HPDE6-E6E7 (cell line): ENCODE measurements at regions not wholly inside any gene's neighbourhood (a gene's known extent, or its start where the extent isn't known, plus 50 kb on each side); places are given as distances from the start of the nearest gene placed in this dataset.
"Not testable (repeated sequence)": the region's sequence is repeated elsewhere in the genome, so short reads cannot be mapped to it uniquely, and the experiment has no call there.

Source experiments
- DNase-seq: peaks from one replicate; pipeline ENCODE4 v3.0.0; 2011; ENCODE audit warnings: missing footprints; ENCODE audit errors: extremely low spot score

DNA sequence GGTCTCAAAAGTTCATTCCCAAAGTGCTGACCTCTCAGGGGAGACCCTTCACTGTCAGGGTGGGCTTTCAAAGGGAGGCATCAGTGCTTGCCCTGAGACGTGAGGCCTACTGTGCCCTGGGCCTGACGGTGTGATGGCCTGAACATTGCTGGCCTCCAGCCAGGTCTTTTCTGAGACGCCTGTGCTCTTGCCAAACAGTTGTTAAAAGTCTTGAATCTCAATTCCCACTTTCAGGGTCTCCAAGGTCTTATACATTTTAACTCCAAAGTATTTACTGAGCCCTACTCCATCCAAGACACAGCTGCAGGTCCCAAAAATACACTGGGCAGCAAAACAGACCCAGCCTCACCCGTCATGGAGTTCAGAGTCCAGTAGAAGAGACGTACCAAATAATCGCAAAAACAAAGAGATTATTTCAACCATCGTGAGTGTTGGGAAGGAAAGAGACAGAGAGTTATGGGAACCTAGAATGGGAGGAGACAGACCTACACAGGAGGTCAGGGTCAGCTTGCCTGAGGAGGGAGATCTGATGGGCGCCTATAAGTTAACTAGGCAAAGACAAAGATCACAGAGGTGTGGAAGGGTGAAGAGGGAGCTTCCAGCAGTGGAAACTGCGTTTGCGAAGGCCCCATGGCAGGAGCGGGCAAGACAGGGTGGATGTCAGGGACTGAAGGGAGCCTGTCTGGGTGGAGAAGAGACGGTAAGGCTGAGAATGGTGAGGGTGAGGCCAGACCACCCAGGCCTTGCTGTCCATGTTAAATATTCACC lies 446.3 kb downstream of the PREX1 start:
- DNase-seq: no peak

GRCh38 chr20:48380661-48381060 lies 447.1 kb downstream of the PREX1 start:
- no peak for DNase-seq

DNA sequence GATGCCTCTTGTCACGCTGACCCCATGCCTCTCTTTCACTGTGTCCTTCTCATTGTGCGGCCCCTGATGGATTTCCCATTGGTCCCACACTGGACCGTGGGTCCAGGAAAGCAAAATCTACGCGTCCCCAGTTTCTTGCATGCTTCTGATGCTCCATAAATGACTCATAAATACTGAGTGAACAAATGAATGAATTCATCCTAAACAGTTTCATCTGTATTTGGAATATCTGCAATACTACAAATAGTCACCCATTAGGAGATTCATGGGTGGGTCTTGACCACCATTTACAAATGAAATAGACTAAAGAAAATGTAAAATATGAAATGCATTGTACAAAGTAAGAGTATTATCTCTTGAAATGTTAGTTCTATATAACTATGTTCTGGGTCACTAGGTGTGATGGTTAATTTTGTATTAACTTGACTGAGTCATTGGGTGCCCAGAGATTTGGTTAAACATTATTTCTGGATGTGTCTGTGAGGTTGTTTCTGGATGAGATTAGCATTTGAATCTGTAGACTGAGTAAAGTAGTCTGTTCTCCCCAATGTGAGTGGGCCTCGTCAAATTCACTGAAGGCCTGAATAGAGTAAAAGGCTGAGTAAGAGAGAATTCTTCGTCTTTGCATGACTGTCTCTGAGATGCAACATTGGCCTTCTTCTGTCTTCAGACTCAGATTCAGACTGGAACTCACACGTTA lies 448.7 kb downstream of the PREX1 start:
- no peak for DNase-seq

GRCh38 chr20:48377940-48378339 lies 449.9 kb downstream of the PREX1 start:
- no peak for DNase-seq

DNA sequence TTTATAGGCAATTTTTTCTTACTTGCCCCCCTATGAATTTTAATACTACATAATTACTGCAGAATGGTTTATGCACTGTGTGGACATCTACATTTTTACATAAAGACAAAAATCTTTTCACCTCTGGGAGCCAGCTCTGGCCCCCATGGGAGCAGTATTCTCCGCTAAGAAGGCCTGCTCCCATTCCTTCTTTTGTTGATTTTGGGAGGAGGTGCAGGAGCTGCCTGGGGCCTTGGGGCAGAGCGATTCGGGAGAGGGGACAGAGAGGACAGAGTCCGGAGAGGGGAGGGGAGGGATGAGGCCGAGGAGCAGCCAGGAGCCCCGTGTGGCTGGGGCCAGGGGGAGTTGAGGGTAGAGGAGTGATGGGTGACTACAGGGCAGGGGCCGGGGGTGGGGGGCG lies 452.0 kb downstream of the PREX1 start:
- no peak for DNase-seq

- DNase-seq: no peak
These were observed 452.7 kb downstream of the PREX1 start for GRCh38 chr20:48374991-48375595.

DNA sequence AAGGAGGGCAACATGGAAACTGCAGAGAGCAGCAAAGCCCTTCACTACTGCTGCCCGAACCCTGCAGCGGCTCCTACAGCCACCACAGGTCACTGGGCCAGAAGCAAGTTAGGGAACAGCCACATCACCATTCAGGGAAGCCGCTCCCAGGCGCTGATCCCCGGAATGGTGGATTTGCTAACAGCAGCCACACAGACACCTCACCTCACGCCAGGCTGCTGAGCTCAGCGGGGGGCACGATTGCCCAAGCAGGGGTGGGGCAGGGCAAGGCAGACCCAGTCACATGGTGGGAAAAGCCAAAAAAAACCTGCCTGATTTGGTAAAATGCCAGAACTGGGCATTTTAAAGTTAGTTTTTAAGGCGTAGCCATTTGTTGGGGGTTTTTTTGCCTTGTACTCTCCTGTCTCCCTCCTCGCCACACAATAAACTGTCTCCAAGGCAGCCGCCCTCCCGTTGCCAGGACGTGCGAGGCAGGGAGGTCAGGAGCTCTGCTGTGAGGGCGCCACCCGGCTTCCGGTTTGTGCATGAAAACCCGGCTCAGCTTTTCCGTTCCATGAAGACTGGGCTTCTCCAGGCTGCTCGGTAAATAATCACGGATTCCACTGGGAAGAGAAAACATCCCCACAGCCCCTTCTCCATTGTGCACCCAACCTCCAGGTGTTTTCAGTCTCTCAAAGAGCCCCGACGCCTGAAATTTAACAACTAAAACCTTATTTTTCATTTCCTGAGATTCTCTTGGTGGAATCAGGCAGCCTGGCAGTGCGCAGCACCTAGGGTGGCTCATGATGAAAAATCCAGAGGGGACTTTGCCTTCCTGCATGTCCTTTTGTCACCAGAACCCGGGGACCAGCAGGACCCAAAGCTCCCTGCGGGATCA lies 453.5 kb downstream of the PREX1 start:
- DNase-seq: not testable (repeated sequence)

GRCh38 chr20:48373555-48373934 lies 454.3 kb downstream of the PREX1 start:
- DNase-seq: no peak

- DNase-seq: not testable (repeated sequence)
These were observed 454.8 kb downstream of the PREX1 start for GRCh38 chr20:48372851-48373554.

DNA sequence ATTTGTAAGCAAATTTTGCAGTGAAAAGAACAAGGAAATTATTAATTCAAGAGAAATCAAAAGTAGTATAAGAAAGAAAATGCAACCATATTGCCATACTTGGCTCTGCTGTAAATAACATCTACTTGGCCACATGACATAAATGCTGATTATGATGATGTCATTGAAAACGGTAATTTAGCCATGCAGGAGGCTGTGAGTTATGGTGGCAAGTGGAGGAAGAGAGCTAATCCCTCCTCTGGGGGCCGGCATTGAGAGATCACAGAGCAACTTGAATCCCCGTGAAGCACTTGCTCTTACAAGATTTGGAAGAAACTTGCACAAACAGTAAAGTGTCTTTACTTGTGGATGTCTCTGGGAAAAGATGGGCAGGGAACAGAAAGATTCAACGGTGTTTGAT lies 456.6 kb downstream of the PREX1 start:
- DNase-seq: no peak

GRCh38 chr20:48368580-48369021 lies 459.2 kb downstream of the PREX1 start:
- not testable (repeated sequence) for DNase-seq

GRCh38 chr20:48367541-48368358 lies 460.0 kb downstream of the PREX1 start:
- DNase-seq: not testable (repeated sequence)

DNA sequence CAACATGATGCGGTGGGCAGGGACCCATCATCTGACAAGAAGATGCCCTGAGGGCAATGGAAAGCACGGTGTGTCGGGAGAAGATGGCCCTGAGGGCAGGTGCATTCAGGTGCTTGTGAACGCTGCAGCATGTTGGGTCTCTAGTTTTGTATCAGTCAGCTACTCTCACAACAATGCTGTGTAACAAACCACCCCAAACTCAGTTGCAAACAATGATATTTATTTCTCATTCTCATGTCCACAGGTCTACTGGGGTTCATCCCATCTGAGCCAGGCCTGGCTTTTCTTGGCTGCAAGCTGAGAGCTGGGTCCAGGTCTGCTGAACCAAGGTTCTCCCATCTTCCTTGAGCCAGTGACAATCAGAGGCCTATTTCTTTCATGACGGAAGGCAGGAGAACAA lies 461.6 kb downstream of the PREX1 start:
- no peak for DNase-seq

DNA sequence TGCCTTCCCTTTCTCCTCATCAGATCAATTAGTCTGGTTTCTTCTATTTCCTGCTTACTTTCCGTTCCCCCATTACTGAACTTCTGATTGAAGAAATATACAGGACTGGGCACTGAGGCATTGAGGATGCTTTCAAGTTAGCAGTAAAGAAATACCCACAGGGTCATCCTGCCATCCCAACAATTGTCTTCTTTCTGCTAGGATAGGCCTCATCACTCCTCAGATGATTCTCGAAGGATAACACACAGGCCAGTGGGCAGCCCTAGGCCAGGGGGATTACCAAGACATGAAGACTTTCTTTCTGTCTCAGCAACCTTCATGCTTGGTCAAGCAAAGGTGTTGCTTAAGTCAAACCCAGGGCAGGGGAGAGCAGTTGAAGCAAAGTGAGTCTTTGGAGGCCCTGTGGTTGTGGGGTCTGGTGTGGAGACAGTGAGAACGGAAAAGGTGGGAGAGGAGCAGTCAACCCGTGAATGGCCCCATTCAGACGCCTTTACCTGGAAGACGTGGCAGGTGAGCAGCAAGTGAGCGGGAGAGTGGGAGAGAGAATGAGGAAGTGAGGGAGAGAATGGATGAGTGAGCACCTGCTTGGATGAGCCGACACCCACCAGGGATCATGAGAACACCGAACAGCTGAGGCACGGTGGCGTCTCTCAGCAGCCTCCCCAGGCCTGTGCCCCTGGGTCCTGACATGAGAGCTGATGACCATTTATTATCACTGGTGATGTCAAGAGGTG lies 462.9 kb downstream of the PREX1 start:
- DNase-seq: no peak

DNA sequence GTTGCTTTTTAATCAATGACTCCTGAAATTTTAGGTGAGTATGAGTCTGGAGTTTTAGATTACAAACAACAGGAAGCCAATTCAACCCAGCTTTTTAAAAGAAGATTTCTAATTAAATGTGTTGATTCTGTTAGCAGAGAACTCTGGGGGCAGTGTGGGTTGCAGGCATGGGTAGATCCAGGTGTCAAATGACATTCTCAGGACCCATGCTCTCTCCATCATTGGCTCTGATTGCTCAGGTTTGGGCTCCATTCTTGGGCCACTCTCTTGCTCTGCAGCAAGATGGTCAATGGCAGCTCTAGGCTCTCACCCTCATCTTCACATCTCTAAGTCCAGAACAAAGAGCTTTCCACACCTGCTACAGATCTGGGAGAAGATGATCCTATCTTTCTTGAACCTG lies 463.7 kb downstream of the PREX1 start:
- no peak for DNase-seq

GRCh38 chr20:48360342-48360975 lies 467.3 kb downstream of the PREX1 start:
- no peak for DNase-seq

DNA sequence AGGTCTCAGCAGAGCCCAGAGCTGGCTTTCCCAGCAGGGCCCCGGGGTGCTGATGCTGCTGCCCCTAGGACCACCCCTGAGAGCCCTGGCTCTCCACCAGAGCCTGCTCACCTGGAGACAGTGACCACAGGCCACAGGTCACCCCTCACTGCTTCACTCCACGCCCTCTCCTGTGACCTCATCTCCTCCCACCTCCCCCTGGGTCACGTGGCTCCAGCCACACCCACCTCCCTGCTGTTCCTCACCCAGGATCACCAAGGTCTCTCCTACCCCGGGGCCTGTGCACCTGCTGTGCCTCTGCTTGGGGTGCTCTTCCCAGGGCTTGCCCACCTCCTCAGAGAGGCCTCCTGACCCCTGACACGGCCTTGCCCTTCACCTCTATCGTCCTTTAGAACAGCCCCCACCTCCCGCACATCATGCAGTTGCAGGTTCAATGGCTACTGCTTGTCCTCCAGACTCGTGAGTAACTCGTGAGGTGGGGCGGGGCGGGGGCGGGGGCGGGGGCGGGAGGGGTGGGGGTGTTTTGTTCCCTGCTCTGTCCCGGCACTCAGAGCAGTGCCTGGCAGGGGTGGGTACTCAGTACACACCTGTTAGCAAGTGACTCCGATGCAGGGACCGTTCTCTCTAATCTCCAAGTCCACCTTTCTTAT lies 468.0 kb downstream of the PREX1 start:
- no peak for DNase-seq

DNA sequence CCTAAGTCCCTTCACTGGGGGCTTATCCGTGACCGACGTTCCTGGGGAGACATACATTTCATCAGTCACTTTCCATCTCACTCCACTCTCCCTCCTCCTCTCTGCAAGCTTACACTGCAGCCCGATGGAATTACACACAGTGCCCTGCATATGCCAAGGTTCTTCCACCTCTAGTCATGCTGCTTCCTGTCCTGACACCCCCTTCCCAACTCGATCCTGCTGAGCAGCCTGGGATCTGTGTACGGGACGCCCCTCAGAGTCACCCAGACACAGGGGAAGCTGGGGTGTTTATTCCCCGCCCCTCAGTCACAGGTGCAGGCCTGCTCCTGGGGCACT lies 468.8 kb downstream of the PREX1 start:
- DNase-seq: not testable (repeated sequence)
